ENCODE measurements at regions not wholly inside any gene's neighbourhood (a gene's known extent, or its start where the extent isn't known, plus 50 kb on each side); places are given as distances from the start of the nearest gene placed in this dataset.

DNA sequence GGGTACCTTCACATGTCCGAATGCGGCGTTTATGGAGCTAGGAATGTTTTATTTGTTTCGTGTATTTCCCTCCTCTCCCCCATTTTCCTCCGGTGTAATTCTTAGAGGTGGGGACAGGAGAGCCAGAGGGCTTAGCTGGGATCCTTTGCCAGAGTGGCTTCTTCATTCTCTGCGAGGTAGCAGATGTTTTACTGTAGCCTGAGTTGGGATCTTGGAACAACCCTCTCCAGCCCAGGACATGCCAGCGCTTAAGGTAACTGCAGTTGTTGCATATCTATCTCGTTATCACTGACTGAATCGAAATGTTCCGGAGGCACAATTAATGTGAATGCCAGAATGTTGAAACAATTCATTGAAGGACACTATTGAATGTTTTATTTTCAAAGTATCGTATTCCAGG is 59.0 kb upstream of the DYNLT3 start:
- Histone ChIP-seq H3K9me3 (replicated peaks in 1 of 2; ENCODE audit: control insufficient read depth in 1 of 2, insufficient read depth in 1 of 2, low read length in 2 of 2) (no peaks in the 10 kb centered on the region), H2AFZ (ENCODE audit: insufficient read depth, low read depth, low read length, poor library complexity, severe bottlenecking) (no peak overlapping the region), H3K4me3 (replicated peaks in 1 of 3; ENCODE audit: low read depth in 2 of 3, low read length in 3 of 3) (no peak overlapping the region), H3K4me2 (replicated peaks; ENCODE audit: extremely low read depth, low read length, poor library complexity, severe bottlenecking) (no peak overlapping the region), H3K79me2 (ENCODE audit: insufficient read depth, low read length) (no peaks in the 10 kb centered on the region), H3K36me3 (replicated peaks in 1 of 2; ENCODE audit: control insufficient read depth in 1 of 2, insufficient read depth in 2 of 2, low read length in 2 of 2) (no peaks in the 10 kb centered on the region), H3K27ac (ENCODE audit: low read depth in 1 of 2, low read length in 2 of 2) (no peak overlapping the region), H3K27me3 (ENCODE audit: control insufficient read depth in 2 of 2, insufficient read depth in 2 of 2, low read length in 2 of 2) (peaks cover 22 to 28% of the 10 kb centered on the region in 2 donors), H4K20me1 (ENCODE audit: insufficient read depth, low read length) (no peaks in the 10 kb centered on the region), H3K4me1 (ENCODE audit: control insufficient read depth in 1 of 2, insufficient read depth in 2 of 2, low read length in 2 of 2) (no peaks in the 10 kb centered on the region), H3K9ac (ENCODE audit: insufficient read depth, low read length, poor library complexity, severe bottlenecking) (no peak overlapping the region)
- no CpG with 5 or more reads among the region's 11 CpGs for WGBS (ENCODE audit: insufficient coverage)
- no peak for DNase-seq
- peaks cover 0 to 8% (median 0%) of the 10 kb centered on the region in 7 donors for H3K9me3 Mint-ChIP-seq
- TF ChIP-seq, protein P1, sequence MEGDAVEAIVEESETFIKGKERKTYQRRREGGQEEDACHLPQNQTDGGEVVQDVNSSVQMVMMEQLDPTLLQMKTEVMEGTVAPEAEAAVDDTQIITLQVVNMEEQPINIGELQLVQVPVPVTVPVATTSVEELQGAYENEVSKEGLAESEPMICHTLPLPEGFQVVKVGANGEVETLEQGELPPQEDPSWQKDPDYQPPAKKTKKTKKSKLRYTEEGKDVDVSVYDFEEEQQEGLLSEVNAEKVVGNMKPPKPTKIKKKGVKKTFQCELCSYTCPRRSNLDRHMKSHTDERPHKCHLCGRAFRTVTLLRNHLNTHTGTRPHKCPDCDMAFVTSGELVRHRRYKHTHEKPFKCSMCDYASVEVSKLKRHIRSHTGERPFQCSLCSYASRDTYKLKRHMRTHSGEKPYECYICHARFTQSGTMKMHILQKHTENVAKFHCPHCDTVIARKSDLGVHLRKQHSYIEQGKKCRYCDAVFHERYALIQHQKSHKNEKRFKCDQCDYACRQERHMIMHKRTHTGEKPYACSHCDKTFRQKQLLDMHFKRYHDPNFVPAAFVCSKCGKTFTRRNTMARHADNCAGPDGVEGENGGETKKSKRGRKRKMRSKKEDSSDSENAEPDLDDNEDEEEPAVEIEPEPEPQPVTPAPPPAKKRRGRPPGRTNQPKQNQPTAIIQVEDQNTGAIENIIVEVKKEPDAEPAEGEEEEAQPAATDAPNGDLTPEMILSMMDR (IDR thresholded peaks at IDR 0.05), result no peak
- H3K4me3 Mint-ChIP-seq, result no peak overlapping the region
- no peak overlapping the region for H3K27ac Mint-ChIP-seq
- H3K4me1 Mint-ChIP-seq, result peaks cover 2% of the 10 kb centered on the region
- intact Hi-C loops (cut with micrococcal nuclease), result no loop called here
- H3K27me3 Mint-ChIP-seq (ENCODE audit: low read depth in 3 of 3), result peaks cover 26 to 38% (median 36%) of the 10 kb centered on the region in 3 donors
- no peaks in the 10 kb centered on the region for H3K36me3 Mint-ChIP-seq

GRCh38 chrX:37910186-37910585 is 62.8 kb upstream of the DYNLT3 start:
- intact Hi-C loops (cut with micrococcal nuclease), result no loop called here
- no peaks in the 10 kb centered on the region for H3K79me2 ChIP-seq (ENCODE audit: insufficient read depth, low read length)
- Mint-ChIP-seq H3K27me3 (ENCODE audit: low read depth in 3 of 3) (peaks cover 21 to 32% (median 24%) of the 10 kb centered on the region in 3 donors), H3K4me3 (no peak overlapping the region), H3K9me3 (peaks cover 0 to 4% (median 0%) of the 10 kb centered on the region in 7 donors), H3K27ac (no peak overlapping the region), H3K4me1 (peaks cover 2% of the 10 kb centered on the region), H3K36me3 (no peaks in the 10 kb centered on the region)
- no peaks in the 10 kb centered on the region for H3K4me1 ChIP-seq (ENCODE audit: control insufficient read depth in 1 of 2, insufficient read depth in 2 of 2, low read length in 2 of 2)
- H4K20me1 ChIP-seq (ENCODE audit: insufficient read depth, low read length), result no peaks in the 10 kb centered on the region
- H3K9me3 ChIP-seq (replicated peaks in 1 of 2; ENCODE audit: control insufficient read depth in 1 of 2, insufficient read depth in 1 of 2, low read length in 2 of 2), result no peaks in the 10 kb centered on the region
- peaks cover 17 to 23% of the 10 kb centered on the region in 2 donors for H3K27me3 ChIP-seq (ENCODE audit: control insufficient read depth in 2 of 2, insufficient read depth in 2 of 2, low read length in 2 of 2)
- no peak overlapping the region for H3K27ac ChIP-seq (ENCODE audit: low read depth in 1 of 2, low read length in 2 of 2)
- DNase-seq, result no peak
- no peaks in the 10 kb centered on the region for H3K36me3 ChIP-seq (replicated peaks in 1 of 2; ENCODE audit: control insufficient read depth in 1 of 2, insufficient read depth in 2 of 2, low read length in 2 of 2)
- no peak overlapping the region for H3K4me3 ChIP-seq (replicated peaks in 1 of 3; ENCODE audit: low read depth in 2 of 3, low read length in 3 of 3)
- no CpG with 5 or more reads among the region's 1 CpG for WGBS (ENCODE audit: insufficient coverage)
- H3K9ac ChIP-seq (ENCODE audit: insufficient read depth, low read length, poor library complexity, severe bottlenecking), result no peak overlapping the region
- no peak overlapping the region for H3K4me2 ChIP-seq (replicated peaks; ENCODE audit: extremely low read depth, low read length, poor library complexity, severe bottlenecking)
- TF ChIP-seq, protein P1 (IDR thresholded peaks at IDR 0.05), result no peak
- H2AFZ ChIP-seq (ENCODE audit: insufficient read depth, low read depth, low read length, poor library complexity, severe bottlenecking), result no peak overlapping the region

Data from CD14-positive monocyte (primary cell).